PC-3 (cell line): ENCODE measurements at regions not wholly inside any gene's neighbourhood (a gene's known extent, or its start where the extent isn't known, plus 50 kb on each side); places are given as distances from the start of the nearest gene placed in this dataset.

Experiments
- CTCF ChIP-seq: fragments of 300-600 bp; sonication (generic); conservative IDR thresholded peaks from 2 replicates; pipeline ENCODE4 v1.5.1; 2017; ENCODE audit warnings: antibody characterized with exemption, low read depth, mild to moderate bottlenecking, low read length
- EZH2 ChIP-seq: fragments of 300-600 bp; sonication (generic); IDR thresholded peaks from one replicate; pipeline ENCODE4 v1.6.1; 2017; ENCODE audit warnings: antibody characterized with exemption, mild to moderate bottlenecking, low read length; ENCODE audit not compliant: unreplicated experiment
- EZH2phosphoT487 ChIP-seq: fragments of 300-600 bp; sonication (generic); IDR thresholded peaks from 2 replicates; pipeline ENCODE4 v1.6.1; 2018; ENCODE audit warnings: mild to moderate bottlenecking, antibody characterized with exemption, low read length, borderline replicate concordance

- TF ChIP-seq EZH2 (no peak), CTCF (no peak), EZH2phosphoT487 (no peak)
Observed at GRCh38 chr20:62555642-62556420, 80.0 kb upstream of the GATA5 start.
